Kidney capillary endothelial cell (primary cell): ENCODE measurements at regions not wholly inside any gene's neighbourhood (a gene's known extent, or its start where the extent isn't known, plus 50 kb on each side); places are given as distances from the start of the nearest gene placed in this dataset.

ENCODE experiments used
- DNase-seq: peaks from one replicate; pipeline ENCODE4 v3.0.0-alpha.2; 2018; ENCODE audit warnings: low spot score

GRCh38 chr10:78162853-78163252, 129.2 kb downstream of the RPS24 start:
- no peak for DNase-seq

GRCh38 chr10:78164702-78165101, 131.0 kb downstream of the RPS24 start:
- no peak for DNase-seq

- no peak for DNase-seq
These were observed 131.5 kb downstream of the RPS24 start for GRCh38 chr10:78165172-78165571.

- DNase-seq = no peak
These were observed 132.0 kb downstream of the RPS24 start for GRCh38 chr10:78165617-78166016.

GRCh38 chr10:78166261-78166660, 132.6 kb downstream of the RPS24 start:
- no peak for DNase-seq

GRCh38 chr10:78169214-78169613, 135.6 kb downstream of the RPS24 start:
- DNase-seq = no peak

GRCh38 chr10:78170026-78170475, 136.4 kb downstream of the RPS24 start:
- peak; percentile 92 for DNase-seq

- DNase-seq = no peak
These were observed 138.2 kb downstream of the RPS24 start for GRCh38 chr10:78171633-78172400.

- no peak for DNase-seq
These were observed 139.8 kb downstream of the RPS24 start for GRCh38 chr10:78173360-78174015.

- DNase-seq = peak; percentile 8
These were observed 141.9 kb downstream of the RPS24 start for GRCh38 chr10:78175444-78176015.

- no peak for DNase-seq
These were observed 143.0 kb downstream of the RPS24 start for GRCh38 chr10:78176320-78177317.

- no peak for DNase-seq
These were observed 144.0 kb downstream of the RPS24 start for GRCh38 chr10:78177491-78178185.

GRCh38 chr10:78178397-78178796, 144.7 kb downstream of the RPS24 start:
- no peak for DNase-seq

GRCh38 chr10:78178940-78179339, 145.3 kb downstream of the RPS24 start:
- DNase-seq = no peak

- no peak for DNase-seq
These were observed 146.4 kb downstream of the RPS24 start for GRCh38 chr10:78179886-78180705.

- no peak for DNase-seq
These were observed 147.9 kb downstream of the RPS24 start for GRCh38 chr10:78181381-78182055.

GRCh38 chr10:78182841-78183240, 149.2 kb downstream of the RPS24 start:
- no peak for DNase-seq

GRCh38 chr10:78184851-78185692, 151.4 kb downstream of the RPS24 start:
- no peak for DNase-seq

GRCh38 chr10:78185693-78186055, 152.0 kb downstream of the RPS24 start:
- DNase-seq = peak; percentile 20
